ENCODE measurements at regions not wholly inside any gene's neighbourhood (a gene's known extent, or its start where the extent isn't known, plus 50 kb on each side); places are given as distances from the start of the nearest gene placed in this dataset.

- POLR2A ChIA-PET, result interaction anchor here (0.7 kb wide), 1 partner anchor 18 kb away, joined by 3 read pairs; no protein-coding TSS in a partner anchor
- CTCF ChIA-PET, result interaction anchor here (0.5 to 2.1 kb wide), 6 partner anchors 8 to 501 kb away, joined by 3 to 6 read pairs (median 3); no protein-coding TSS in a partner anchor
- no TSS peak for BruUV-seq (replicated peaks)
- H3K4me1 Mint-ChIP-seq (ENCODE audit: insufficient read depth, unreplicated experiment), result peaks cover 24% of the 10 kb centered on the region
- DNase-seq (ENCODE audit: unreplicated experiment), result no peak
- no peak overlapping the region for H3K4me3 Mint-ChIP-seq (ENCODE audit: unreplicated experiment)
- H3K9me3 Mint-ChIP-seq (ENCODE audit: unreplicated experiment), result no peaks in the 10 kb centered on the region
- intact Hi-C loops (cut with micrococcal nuclease), result no loop called here
- no peaks in the 10 kb centered on the region for H3K36me3 Mint-ChIP-seq (ENCODE audit: insufficient read depth, unreplicated experiment)
- no peak for TF ChIP-seq CTCF (IDR thresholded peaks at IDR 0.05; ENCODE audit: unreplicated experiment)
- no peak overlapping the region for H3K27ac Mint-ChIP-seq (ENCODE audit: low read depth, unreplicated experiment)
- H3K27me3 Mint-ChIP-seq (ENCODE audit: insufficient read depth, unreplicated experiment), result peaks cover 19% of the 10 kb centered on the region
These were observed 502.4 kb upstream of the SULF2 start for GRCh38 chr20:48287552-48288170.

GRCh38 chr20:48287021-48287494, 501.8 kb upstream of the SULF2 start:
- POLR2A ChIA-PET, result interaction anchor here (0.7 kb wide), 1 partner anchor 18 kb away, joined by 3 read pairs; no protein-coding TSS in a partner anchor

GRCh38 chr20:48286601-48287000, 501.3 kb upstream of the SULF2 start:
- no peak for DNase-seq (ENCODE audit: unreplicated experiment)
- Mint-ChIP-seq H3K4me3 (ENCODE audit: unreplicated experiment) (no peak overlapping the region), H3K27me3 (ENCODE audit: insufficient read depth, unreplicated experiment) (peaks cover 19% of the 10 kb centered on the region), H3K4me1 (ENCODE audit: insufficient read depth, unreplicated experiment) (peaks cover 23% of the 10 kb centered on the region), H3K36me3 (ENCODE audit: insufficient read depth, unreplicated experiment) (no peaks in the 10 kb centered on the region), H3K9me3 (ENCODE audit: unreplicated experiment) (no peaks in the 10 kb centered on the region), H3K27ac (ENCODE audit: low read depth, unreplicated experiment) (no peak overlapping the region)
- no peak for TF ChIP-seq CTCF (IDR thresholded peaks at IDR 0.05; ENCODE audit: unreplicated experiment)
- ChIA-PET CTCF (interaction anchor here (1.4 to 2.1 kb wide), 2 partner anchors 9 to 500 kb away, joined by 3 to 6 read pairs; no protein-coding TSS in a partner anchor), POLR2A (interaction anchor here (0.7 kb wide), 1 partner anchor 17 kb away, joined by 3 read pairs; no protein-coding TSS in a partner anchor)
- intact Hi-C loops (cut with micrococcal nuclease), result no loop called here
- BruUV-seq (replicated peaks), result no TSS peak

More at GRCh38 chr20:48287021-48287494, 501.8 kb upstream of the SULF2 start:
- Mint-ChIP-seq H3K4me3 (ENCODE audit: unreplicated experiment) (no peak overlapping the region), H3K27ac (ENCODE audit: low read depth, unreplicated experiment) (no peak overlapping the region), H3K36me3 (ENCODE audit: insufficient read depth, unreplicated experiment) (no peaks in the 10 kb centered on the region), H3K27me3 (ENCODE audit: insufficient read depth, unreplicated experiment) (peaks cover 19% of the 10 kb centered on the region), H3K9me3 (ENCODE audit: unreplicated experiment) (no peaks in the 10 kb centered on the region), H3K4me1 (ENCODE audit: insufficient read depth, unreplicated experiment) (peaks cover 23% of the 10 kb centered on the region)
- no TSS peak for BruUV-seq (replicated peaks)
- CTCF ChIA-PET, result interaction anchor here (0.5 to 2.1 kb wide), 5 partner anchors 9 to 501 kb away, joined by 3 to 6 read pairs (median 3); no protein-coding TSS in a partner anchor
- no peak for TF ChIP-seq CTCF (IDR thresholded peaks at IDR 0.05; ENCODE audit: unreplicated experiment)
- intact Hi-C loops (cut with micrococcal nuclease), result no loop called here
- no peak for DNase-seq (ENCODE audit: unreplicated experiment)

GRCh38 chr20:48285656-48286055, 500.4 kb upstream of the SULF2 start:
- no peak overlapping the region for H3K27ac Mint-ChIP-seq (ENCODE audit: low read depth, unreplicated experiment)
- no peaks in the 10 kb centered on the region for H3K9me3 Mint-ChIP-seq (ENCODE audit: unreplicated experiment)
- DNase-seq (ENCODE audit: unreplicated experiment), result no peak
- BruUV-seq (replicated peaks), result no TSS peak
- ChIA-PET CTCF (interaction anchor here (1.3 to 2.1 kb wide), 2 partner anchors 10 to 499 kb away, joined by 6 to 10 read pairs; no protein-coding TSS in a partner anchor), POLR2A (interaction anchor here (0.7 kb wide), 1 partner anchor 499 kb away, joined by 3 read pairs; no protein-coding TSS in a partner anchor)
- H3K27me3 Mint-ChIP-seq (ENCODE audit: insufficient read depth, unreplicated experiment), result peaks cover 12% of the 10 kb centered on the region
- no peak overlapping the region for H3K4me3 Mint-ChIP-seq (ENCODE audit: unreplicated experiment)
- H3K36me3 Mint-ChIP-seq (ENCODE audit: insufficient read depth, unreplicated experiment), result no peaks in the 10 kb centered on the region
- peaks cover 23% of the 10 kb centered on the region for H3K4me1 Mint-ChIP-seq (ENCODE audit: insufficient read depth, unreplicated experiment)
- intact Hi-C loops (cut with micrococcal nuclease), result no loop called here
- TF ChIP-seq CTCF (IDR thresholded peaks at IDR 0.05; ENCODE audit: unreplicated experiment), result no peak

Data from MCF 10A (cell line).